ENCODE measurements at regions not wholly inside any gene's neighbourhood (a gene's known extent, or its start where the extent isn't known, plus 50 kb on each side); places are given as distances from the start of the nearest gene placed in this dataset.

GRCh38 chr4:41388080-41388479, 131.4 kb downstream of the UCHL1 start:
- DNase-seq: no peak

GRCh38 chr4:41389356-41389755, 132.6 kb downstream of the UCHL1 start:
- no peak for DNase-seq

GRCh38 chr4:41390661-41391060, 133.9 kb downstream of the UCHL1 start:
- no peak for DNase-seq

GRCh38 chr4:41391271-41391670, 134.5 kb downstream of the UCHL1 start:
- no peak for DNase-seq

GRCh38 chr4:41394481-41394894, 137.8 kb downstream of the UCHL1 start:
- no peak for DNase-seq

DNA sequence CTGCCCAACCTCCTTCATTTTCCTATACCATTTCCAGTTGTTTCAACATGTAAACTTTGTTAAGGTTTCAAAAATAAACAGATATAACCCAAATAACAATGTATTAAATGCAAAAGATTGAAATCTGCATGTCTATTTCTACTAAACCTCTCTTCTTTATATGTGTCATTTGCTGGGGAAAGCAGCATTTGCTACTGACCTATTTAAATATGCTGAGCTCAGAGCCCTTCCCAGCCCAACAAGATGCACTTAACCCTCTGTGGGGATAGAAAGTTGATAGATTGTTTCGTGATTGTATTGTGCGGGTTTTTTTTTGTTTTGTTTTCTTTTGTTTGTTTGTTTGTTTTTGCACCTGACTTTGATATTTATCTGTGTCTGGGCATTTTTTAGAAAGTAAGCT, 139.5 kb downstream of the UCHL1 start:
- DNase-seq: no peak

GRCh38 chr4:41396869-41397268, 140.1 kb downstream of the UCHL1 start:
- no peak for DNase-seq

DNA sequence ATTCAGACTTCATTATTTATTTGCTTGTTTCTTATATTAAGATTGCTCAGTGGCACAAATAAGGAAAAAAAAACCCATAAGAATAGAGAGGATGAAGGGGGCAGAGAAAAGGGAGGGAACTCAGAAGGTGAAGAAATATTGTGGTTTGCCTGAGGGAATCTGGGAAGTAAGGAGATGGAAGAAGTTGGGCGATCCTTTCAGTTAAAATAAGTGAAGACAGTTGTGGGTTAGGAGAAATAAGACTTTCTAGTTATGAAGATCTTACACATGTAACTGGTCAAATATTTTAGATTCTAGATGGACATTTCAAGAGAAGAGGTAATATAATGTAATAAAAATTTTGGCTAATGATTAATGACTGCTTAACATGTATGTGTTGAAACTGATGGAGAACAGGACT, 138.7 kb upstream of the LIMCH1 start:
- DNase-seq: no peak

DNA sequence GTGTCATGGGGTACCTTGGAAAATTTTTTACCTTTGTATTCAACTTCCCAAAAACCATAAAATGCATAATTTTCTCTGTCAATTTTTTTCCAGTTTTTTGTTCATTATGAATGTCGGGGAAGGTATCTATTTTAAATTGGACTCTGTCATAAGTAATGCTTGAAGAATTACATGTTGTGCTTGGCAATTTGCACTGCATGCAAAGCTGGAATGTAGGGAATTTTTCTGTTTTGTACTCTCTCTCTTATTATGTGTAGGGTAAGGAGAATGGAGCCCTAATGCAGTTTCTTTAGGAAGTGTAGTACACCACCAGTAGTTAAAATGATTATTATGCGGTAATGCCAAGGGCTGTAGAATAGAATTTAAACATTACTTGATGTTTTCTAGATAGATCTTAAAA, 137.7 kb upstream of the LIMCH1 start:
- no peak for DNase-seq

- no peak for DNase-seq
These were observed 132.4 kb upstream of the LIMCH1 start for GRCh38 chr4:41405464-41406112.

DNA sequence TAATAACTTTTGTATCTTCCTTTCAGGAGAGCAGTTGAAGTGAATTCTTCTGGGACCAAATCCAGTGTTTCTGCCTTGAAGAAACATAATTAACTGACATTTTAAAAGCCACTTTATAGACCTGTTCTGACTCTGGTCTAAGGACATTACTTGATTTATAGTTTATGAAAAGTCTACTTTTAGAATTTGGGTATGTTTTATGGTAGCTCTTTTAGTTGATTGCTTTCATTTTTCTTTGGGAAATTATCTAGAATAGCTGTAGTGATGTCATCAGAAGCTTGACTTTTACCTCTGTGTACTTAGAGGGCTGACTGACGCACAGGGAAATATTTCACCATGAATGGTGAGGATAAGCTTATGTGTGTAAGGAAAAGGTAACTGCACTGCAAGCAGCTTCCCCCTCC, 131.8 kb upstream of the LIMCH1 start:
- no peak for DNase-seq

- no peak for DNase-seq
These were observed 129.8 kb upstream of the LIMCH1 start for GRCh38 chr4:41408150-41408549.

- no peak for DNase-seq
These were observed 128.9 kb upstream of the LIMCH1 start for GRCh38 chr4:41408859-41409593.

DNA sequence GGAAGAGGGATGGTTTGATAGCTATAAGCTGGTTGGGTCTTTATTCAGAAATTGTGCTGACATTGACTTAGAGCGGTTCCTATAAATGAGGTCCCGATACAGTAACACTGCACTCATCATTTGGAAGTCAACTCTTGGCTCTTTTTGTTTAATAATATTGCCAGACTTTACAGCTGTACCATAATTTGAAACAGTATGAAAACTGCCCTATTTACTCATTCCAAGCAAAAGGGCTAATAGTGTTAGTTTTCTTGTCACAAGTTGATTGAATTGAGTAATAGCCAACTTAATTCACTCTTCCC, 128.4 kb upstream of the LIMCH1 start:
- no peak for DNase-seq

GRCh38 chr4:41410049-41410448, 127.9 kb upstream of the LIMCH1 start:
- DNase-seq: no peak

DNA sequence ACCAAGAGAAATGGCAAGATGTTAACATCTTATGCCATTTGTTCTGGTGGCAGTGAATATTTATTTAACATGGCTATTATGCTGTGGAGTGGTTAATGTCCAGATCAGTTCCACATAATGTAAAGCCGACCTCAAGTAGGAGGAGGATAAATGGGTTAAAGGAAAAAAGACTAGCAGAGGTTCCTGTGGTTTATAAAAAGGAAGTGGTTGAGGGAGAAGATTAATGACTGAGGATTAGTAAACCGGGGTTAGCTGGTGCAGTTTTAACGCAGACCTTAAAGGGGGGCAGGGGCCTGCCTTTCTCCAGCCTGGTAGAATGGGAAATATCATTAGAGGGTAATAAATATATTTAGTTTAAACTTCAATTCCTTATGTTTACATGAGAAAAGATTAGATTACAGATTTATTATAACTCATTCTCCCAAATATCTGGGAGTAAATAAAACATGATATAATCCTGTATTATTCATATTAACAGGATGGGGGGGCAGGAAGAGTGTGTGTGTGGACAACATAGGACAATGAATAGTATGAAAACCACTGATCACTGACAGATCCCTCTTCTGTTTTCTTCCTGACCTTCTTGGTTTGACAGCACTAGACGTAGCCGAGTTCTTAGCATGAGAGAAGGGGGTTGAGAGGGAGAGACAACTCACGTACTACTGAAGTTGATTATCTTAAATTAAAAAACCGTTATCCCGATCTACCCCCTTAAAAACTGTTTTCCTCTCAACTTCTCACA, 124.1 kb upstream of the LIMCH1 start:
- DNase-seq: no peak

- no peak for DNase-seq
These were observed 123.6 kb upstream of the LIMCH1 start for GRCh38 chr4:41414412-41414779.

DNA sequence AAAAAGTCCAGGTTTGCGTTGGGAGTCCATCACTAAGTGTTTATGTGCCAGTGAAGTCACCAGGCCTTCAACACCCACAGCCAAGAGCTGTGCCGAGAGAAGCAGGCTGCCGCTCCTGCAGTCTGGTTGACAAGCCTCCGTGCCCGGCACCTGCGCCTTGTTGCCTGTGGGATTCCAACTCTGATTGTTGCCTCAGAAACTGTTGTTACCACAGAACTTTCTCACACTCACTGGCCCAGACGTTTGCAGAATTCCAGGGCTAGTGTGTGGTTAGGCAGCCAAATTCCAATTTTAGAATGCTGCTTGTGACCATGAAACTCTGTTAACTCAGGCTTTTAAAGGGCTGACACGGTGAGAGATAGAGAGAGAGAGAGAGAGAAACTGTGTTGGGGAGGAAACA, 119.5 kb upstream of the LIMCH1 start:
- DNase-seq: peak in 40 of 56 donors; percentile 4 to 67 (median 39)

DNA sequence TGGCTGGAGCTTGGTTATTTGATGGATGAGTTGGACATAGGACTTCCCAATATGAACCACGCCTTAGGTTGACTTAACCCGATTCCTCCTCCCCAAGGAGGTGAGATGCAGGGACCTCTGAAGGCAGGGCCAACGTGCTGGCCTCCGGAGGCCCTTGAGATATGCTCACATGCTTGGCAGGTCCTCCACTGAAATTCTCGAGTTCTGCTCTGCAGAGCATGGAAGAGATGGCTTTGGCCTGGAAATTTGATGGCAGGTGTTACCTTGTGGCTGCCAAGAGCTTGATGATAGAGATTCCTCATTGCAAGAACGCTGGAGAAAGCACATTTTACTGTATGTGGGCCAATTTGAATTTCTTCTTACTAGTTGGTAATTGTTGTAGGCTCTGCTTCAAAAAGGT, 117.4 kb upstream of the LIMCH1 start:
- DNase-seq: no peak

DNA sequence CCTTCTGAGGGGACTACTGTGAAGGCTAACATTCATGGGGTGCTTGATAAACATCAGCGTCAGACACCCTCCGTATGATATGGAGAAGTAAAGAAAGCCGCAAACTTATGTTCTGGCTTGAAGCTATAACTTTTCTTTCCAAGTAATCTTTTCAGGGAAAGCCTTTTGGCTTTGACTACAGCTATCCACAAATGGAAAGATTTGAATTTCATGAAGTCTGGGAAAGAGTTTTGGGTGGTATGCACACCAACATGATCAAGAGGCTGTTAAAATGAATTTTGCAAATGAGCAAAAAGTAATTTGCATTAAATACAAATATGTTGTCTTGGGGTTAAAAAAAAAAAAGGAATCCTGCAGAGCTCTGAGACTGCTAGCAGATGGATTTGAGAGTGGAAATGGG, 114.8 kb upstream of the LIMCH1 start:
- DNase-seq: no peak

- DNase-seq: no peak
These were observed 113.4 kb upstream of the LIMCH1 start for GRCh38 chr4:41424522-41424921.

GRCh38 chr4:41425650-41426049, 112.3 kb upstream of the LIMCH1 start:
- DNase-seq: no peak

- no peak for DNase-seq
These were observed 111.4 kb upstream of the LIMCH1 start for GRCh38 chr4:41426539-41426938.
